GM18502 (cell line): ENCODE measurements at regions not wholly inside any gene's neighbourhood (a gene's known extent, or its start where the extent isn't known, plus 50 kb on each side); places are given as distances from the start of the nearest gene placed in this dataset.

Experiments used
- ATAC-seq: cut with Tn5 transposase; IDR thresholded peaks from one replicate; pipeline ENCODE4 v1.9.1; 2021; ENCODE audit warnings: mild to moderate bottlenecking; ENCODE audit not compliant: unreplicated experiment, poor library complexity

DNA sequence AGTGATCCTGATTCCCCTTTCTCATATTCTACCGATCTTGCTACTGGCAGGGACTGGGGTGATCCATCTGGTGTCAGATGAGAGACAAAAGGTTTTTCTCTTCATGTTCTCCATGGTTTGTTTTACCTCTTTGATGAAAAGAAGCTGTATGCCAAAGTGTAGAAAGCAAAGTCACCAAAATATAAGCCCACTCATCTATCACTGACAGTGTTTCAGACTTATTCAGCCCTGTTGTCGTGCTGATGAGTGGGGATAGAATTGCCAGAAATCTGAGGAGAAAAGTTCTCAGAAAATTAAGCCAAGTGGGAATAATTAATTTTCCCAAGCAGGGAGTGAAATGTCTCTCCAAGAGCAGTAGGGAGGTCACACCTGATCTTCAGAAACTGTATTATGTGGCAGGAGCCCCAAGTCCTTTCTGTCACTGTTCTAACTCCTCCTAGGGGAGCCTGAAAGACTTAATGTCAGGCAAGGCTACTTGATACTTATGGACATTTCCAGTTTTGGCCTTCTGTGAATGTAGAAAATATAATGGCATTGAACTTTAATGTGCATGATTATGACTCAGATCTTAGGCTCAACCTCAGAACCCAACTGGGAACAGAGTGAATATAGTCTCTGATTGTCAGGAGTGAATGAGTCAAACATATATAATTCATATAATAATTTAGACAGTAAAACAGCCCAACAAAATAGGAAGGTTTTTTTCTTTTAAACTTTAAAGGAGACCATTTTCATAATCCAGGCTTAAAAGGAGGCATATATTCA is 298.1 kb downstream of the ANKRD50 start:
- no peak for ATAC-seq

- no peak for ATAC-seq
Observed at GRCh38 chr4:124415146-124415545, 297.4 kb downstream of the ANKRD50 start.

DNA sequence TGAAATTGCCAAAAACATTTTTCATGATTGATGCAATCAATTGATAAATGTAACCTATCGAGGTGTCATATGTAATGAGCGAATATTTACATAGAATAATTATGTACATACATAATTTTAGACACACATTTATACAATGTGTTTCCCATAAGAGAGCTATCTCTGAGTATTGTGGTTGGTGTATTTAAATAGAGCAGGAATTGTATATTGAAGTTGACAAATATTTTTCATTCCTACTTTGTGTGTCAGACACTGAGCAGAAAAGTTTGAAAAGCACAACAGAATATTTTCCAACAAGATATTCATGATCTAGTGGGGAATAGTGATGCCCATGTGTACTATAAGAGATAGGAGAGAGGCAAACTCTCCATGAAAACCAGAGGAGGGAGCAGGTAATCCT is 295.2 kb downstream of the ANKRD50 start:
- no peak for ATAC-seq

- ATAC-seq, result no peak
Observed at GRCh38 chr4:124420166-124420695, 292.3 kb downstream of the ANKRD50 start.

DNA sequence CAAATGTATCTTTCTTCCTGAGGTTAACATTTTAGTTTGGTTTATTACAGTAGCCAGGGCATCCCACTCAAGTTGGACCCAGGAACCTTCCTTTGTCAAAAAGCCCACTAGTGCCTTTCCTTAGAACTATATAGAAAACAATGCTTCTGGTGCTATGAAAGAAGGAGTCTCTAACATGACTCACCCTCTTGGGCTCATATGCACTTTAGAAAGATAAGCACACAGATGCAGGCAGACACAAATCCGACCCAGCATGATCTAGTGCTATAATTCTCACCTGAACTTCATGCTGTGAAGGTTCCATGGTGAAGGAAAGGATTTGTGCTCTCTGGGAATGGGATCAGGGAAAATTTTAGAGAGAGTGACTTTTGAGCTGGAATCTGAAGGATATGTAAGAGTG is 289.4 kb downstream of the ANKRD50 start:
- no peak for ATAC-seq

DNA sequence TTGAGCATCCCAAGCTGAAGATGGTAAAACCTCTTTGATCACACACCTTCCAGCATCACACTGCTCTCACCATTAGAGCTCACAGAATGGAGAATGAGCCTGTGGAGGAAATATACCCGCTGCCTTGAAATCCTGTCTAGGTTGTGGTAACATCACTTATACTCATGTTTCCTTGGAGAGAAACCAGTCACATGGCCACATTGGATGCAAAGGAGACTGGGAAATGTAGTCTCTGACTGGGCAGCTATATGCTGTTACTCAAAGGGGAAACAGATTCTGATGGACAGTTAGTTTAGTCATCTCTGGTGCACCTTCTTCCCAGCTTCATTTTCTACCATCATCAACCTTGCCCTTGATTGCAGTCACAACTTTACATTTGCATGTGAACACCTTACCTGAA is 286.3 kb downstream of the ANKRD50 start:
- ATAC-seq, result no peak

DNA sequence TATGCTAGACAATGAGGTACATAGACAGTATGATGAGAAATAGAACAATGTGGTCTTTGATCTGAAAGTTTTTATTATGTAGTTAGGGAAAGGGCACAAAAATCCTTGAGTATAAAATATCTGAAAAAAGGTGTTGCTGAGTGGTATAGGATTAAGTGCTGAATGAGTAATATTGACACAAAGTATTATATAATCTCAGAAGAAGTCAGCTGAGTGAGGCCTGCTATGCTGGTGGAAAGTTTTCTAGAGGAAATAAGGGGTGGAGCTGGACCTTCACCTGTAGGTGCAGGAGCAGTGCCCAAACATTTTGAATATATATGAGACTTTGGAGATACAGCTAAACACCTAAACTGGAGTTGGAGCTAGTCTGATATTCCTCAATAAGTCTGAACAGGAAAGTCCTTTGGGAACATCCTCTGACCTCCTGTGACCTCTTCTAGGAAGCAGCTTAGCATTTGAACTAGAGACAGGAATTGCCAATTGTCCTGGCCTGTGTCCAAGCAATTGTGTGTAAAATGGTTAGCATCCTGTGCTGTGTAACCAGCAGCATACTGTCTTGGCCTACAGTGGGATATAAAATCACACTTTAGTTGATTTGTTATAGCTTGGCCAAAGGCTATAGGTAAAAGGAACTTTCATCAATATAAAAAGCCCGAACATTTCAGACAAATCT is 285.3 kb downstream of the ANKRD50 start:
- ATAC-seq, result no peak

- no peak for ATAC-seq
Observed at GRCh38 chr4:124428648-124429047, 283.9 kb downstream of the ANKRD50 start.

GRCh38 chr4:124429746-124430250 is 282.7 kb downstream of the ANKRD50 start:
- ATAC-seq, result no peak

DNA sequence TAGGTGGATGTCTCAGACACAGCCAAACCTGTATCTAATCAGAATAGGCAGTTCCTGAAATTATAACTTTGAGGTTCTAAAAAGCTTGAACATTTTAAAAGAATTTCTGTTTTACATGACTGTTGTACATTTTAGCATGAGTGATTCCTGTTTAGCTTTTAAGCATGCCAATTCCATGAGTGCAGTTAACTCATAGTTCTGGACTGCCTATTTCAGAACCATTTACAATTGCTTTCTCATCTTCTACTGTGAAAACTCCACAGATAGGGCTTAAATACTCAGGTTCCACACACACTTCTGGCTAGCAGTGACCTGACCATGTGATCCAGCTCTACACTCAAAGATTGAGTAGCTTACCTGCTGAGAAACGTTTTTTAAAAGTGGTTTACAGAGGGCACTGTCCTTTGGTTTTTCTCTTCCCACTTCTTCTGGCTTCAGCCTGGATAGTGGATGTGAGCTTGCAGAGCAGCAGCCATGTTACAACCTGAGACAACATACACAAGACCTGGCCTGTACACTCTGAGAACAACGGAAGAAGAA is 280.8 kb downstream of the ANKRD50 start:
- no peak for ATAC-seq

DNA sequence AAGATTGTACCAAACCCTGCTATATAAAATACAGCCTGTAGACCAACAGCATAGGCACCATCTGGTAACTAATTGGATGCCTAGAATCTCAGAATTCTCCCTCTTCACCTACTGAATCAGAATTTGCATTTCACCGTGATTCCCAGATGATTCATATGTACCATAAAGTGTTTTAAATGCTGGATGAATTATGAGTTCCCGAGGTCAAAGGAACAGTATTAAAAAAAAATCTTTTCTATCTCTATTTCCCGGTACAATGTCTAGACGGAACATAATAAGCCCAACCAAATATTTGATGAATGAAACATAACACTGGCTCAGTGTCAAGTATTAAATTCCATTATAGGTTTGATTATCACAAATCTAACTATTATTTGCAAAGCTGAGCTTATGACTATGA is 280.0 kb downstream of the ANKRD50 start:
- ATAC-seq, result no peak

DNA sequence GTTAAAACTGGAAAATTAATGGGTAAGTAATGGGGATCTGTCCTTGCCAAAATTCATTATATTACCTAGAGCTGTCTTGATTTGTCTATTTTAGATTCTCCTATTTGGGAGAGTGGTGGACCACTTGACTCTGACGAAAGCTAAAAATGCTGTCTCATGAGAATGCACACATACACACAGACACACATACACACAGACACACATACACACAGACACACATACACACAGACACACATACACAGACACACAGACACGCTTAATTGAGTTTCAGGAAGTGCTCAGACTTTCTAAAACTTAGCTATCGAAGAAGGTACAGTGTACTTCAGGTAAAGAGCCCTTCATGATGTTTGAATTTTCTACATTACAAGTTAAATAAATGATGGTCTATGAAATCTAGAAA is 279.5 kb downstream of the ANKRD50 start:
- ATAC-seq, result no peak

DNA sequence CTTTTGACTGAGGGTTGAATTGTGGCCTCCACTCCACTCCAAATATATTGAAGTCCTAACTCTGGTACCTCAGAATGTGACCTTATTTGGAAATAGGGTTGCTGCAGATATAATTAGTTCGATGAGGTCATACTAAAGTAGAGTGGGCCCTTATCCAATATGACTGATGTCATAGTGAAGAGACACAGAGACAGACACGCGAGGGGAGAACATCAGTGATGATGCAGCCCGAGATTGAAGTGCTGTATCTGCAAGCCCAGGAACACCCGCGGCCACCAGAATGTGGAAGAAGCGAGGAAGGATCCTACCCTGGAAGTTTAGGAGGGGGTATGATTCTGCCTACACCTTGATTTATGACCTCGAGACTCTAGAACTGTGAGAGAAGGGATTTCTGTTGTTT is 279.0 kb downstream of the ANKRD50 start:
- no peak for ATAC-seq

DNA sequence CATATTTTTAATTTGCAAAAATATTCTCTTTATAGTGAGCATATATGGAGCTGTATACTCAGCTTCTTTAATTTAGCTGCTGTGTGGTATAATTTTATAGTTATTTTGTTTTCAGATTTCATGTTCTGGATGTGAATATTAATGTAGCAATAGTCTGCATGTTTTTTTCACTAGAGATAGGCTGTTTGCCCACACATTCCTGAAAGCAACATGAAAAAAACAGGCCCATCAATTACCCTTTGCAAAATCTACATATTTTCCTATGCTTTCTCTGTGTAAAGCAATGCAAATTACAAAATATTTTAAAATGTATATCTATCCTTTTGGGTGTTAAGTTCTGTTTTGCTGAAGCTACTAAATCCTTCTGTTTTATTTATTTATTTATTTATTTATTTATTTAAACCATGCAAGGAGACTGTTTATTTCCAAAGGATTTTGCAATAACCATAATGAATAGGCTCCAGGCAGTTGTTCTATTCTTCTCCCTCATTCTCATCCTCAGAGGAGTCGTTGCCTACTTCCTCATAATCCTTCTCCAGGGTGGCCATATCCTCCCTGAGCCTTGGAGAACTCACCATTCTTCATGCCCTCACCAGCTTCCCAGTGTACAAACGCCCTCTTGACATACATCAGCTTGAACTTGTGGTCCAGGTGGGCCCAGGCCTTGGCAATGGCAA is 277.1 kb downstream of the ANKRD50 start:
- ATAC-seq, result no peak

DNA sequence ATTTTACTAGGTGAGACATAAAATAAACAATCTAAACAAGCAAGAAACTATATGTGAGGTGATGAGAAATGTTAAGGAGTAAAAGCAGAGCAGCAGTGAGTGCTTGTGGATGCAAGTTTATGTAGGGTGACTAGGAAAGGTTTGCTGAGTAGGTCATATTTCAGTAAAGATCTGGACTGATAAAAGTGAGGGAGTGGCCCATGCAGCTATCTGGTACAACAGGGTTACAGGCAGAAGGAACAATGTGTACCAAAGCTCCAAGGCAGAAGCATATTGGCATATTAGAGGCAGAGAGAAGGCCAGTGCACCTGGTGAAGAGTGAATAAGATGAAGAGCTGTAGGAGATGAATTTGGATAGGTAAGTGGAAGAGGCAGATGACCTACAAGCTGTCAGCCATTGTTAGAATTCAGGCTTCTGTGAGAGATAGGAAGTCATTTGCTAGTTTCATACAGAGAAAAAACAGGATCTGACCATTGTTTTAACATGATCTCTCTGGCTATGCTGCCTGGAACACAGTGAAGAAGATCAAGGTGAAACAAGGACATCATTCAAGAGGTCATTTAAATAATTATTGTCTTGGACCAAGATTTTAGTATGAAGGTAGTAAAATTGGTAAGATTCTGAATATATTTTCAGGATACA is 274.6 kb downstream of the ANKRD50 start:
- no peak for ATAC-seq

DNA sequence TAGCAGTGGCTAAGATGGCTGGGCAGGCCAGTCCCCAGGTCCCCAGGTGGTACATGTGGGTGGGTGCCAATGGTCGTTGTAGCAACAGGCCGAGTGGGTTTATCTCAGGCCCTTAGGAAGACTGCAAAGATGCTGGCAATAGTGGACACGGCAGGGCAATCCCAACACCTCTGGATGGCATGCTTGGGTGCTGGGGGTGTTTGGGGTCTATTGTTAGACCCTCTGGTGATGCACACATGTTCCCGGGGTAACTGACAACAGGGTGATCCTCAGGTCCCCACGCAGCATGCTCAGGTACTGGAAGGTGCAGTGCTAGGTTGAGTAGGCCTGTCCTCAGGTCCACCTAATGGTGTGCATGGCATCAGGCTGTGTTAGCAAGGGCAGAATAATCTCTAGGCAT is 267.5 kb downstream of the ANKRD50 start:
- no peak for ATAC-seq

GRCh38 chr4:124449881-124450280 is 262.7 kb downstream of the ANKRD50 start:
- ATAC-seq, result no peak

GRCh38 chr4:124450851-124451250 is 261.7 kb downstream of the ANKRD50 start:
- no peak for ATAC-seq

DNA sequence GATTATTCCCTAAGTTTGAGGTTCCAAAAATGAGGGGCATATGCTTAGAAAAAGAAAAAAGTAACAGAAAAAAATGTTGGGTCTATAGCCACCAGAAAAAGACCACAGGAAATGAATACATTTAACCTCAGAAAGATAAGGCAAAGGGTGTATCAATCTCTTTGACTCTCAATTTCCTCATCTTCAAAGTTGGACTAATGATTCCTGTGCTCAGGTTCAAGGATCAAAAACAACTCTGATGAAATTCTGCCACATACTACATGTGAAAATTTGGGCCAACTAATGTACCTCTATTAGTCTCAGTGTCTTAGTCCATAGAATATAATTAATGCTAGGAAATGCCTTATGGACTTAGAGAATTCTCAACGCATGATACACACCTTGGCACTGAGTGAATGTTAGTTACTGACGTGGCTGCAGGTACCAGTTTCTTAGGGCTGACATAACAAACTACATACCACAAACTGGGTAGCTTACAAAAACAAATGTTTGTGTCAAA is 257.7 kb downstream of the ANKRD50 start:
- ATAC-seq, result no peak

GRCh38 chr4:124455671-124456070 is 256.9 kb downstream of the ANKRD50 start:
- no peak for ATAC-seq
